Coronary artery (tissue), 2 donors: ENCODE measurements at regions not wholly inside any gene's neighbourhood (a gene's known extent, or its start where the extent isn't known, plus 50 kb on each side); places are given as distances from the start of the nearest gene placed in this dataset.
"Not testable (repeated sequence)": the region's sequence is repeated elsewhere in the genome, so short reads cannot be mapped to it uniquely, and the experiment has no call there.

Source experiments
- DNase-seq: peaks from one replicate; pipeline ENCODE4 v3.0.0-alpha.2; 2017; ENCODE audit warnings: low spot score
- H3K27ac ChIP-seq, 2 donors: fragments of 200-600 bp; sonication (generic); one replicate each; pipeline ENCODE4 v1.5.1; 2016 to 2019
- H3K4me3 ChIP-seq: fragments of 200-600 bp; sonication (generic); 2 replicates; pipeline ENCODE4 v1.5.1; 2016; ENCODE audit warnings: mild to moderate bottlenecking, moderate library complexity
- CTCF ChIP-seq: fragments of 200-600 bp; sonication (generic); IDR thresholded peaks from one replicate; pipeline ENCODE4 v1.5.1; 2019; ENCODE audit warnings: antibody characterized with exemption

GRCh38 chr6:147678253-147678652, 169.8 kb downstream of the SAMD5 start:
- Histone ChIP-seq H3K4me3 (no peak overlapping the region), H3K27ac (no peak overlapping the region)
- TF ChIP-seq CTCF: no peak
- DNase-seq: no peak

- DNase-seq: no peak
- TF ChIP-seq CTCF: no peak
- Histone ChIP-seq H3K4me3 (no peak overlapping the region), H3K27ac (no peak overlapping the region)
Measured at GRCh38 chr6:147684906-147685305, 176.4 kb downstream of the SAMD5 start.

- DNase-seq: no peak
Measured at GRCh38 chr6:147689398-147689797, 180.9 kb downstream of the SAMD5 start.

GRCh38 chr6:147691446-147691845, 183.0 kb downstream of the SAMD5 start:
- TF ChIP-seq CTCF: no peak
- DNase-seq: no peak
- no peak overlapping the region for H3K27ac ChIP-seq
- H3K4me3 ChIP-seq: no peak overlapping the region

More at GRCh38 chr6:147689398-147689797, 180.9 kb downstream of the SAMD5 start:
- H3K27ac ChIP-seq: no peak overlapping the region
- TF ChIP-seq CTCF: no peak
- H3K4me3 ChIP-seq: no peak overlapping the region

GRCh38 chr6:147693181-147693580, 184.7 kb downstream of the SAMD5 start:
- no peak for TF ChIP-seq CTCF
- Histone ChIP-seq H3K27ac (no peak overlapping the region), H3K4me3 (no peak overlapping the region)
- DNase-seq: no peak

- H3K4me3 ChIP-seq, DNase-seq, H3K27ac ChIP-seq: not testable (repeated sequence)
Measured at GRCh38 chr6:147694556-147694955, 186.1 kb downstream of the SAMD5 start.

GRCh38 chr6:147695819-147696218, 187.3 kb downstream of the SAMD5 start:
- H3K27ac ChIP-seq: no peak overlapping the region
- TF ChIP-seq CTCF: no peak

GRCh38 chr6:147699140-147699539, 190.7 kb downstream of the SAMD5 start:
- DNase-seq: no peak
- no peak overlapping the region for H3K27ac ChIP-seq
- TF ChIP-seq CTCF: no peak
- H3K4me3 ChIP-seq: no peak overlapping the region

More at GRCh38 chr6:147695819-147696218, 187.3 kb downstream of the SAMD5 start:
- H3K4me3 ChIP-seq: no peak overlapping the region
- DNase-seq: no peak
